ENCODE measurements at regions not wholly inside any gene's neighbourhood (a gene's known extent, or its start where the extent isn't known, plus 50 kb on each side); places are given as distances from the start of the nearest gene placed in this dataset.

DNA sequence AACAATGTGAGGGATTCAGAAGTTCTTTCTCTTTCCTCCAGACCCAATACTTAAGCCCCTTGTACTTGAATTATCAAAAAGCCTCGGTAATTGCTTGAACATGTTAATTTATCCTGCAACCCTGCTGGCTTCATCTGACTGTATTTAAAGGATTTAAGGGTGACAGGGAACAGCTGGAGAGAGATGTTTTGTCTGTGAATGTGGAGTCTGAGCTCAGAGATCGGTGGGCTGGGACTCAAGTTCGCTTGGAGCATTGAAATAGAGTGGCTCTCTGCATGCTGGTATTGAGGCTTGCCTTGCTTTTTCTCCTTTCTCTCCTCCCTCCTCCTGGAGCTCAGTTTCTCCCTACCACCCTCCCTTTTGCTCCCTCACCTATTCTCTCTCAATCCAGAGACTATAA, 73.6 kb downstream of the BOD1L2 start:
- no peak overlapping the region for H3K27ac Mint-ChIP-seq
- peaks cover 2% of the 10 kb centered on the region for H3K36me3 Mint-ChIP-seq (ENCODE audit: low read depth)
- H3K27me3 Mint-ChIP-seq = peaks cover 7% of the 10 kb centered on the region

DNA sequence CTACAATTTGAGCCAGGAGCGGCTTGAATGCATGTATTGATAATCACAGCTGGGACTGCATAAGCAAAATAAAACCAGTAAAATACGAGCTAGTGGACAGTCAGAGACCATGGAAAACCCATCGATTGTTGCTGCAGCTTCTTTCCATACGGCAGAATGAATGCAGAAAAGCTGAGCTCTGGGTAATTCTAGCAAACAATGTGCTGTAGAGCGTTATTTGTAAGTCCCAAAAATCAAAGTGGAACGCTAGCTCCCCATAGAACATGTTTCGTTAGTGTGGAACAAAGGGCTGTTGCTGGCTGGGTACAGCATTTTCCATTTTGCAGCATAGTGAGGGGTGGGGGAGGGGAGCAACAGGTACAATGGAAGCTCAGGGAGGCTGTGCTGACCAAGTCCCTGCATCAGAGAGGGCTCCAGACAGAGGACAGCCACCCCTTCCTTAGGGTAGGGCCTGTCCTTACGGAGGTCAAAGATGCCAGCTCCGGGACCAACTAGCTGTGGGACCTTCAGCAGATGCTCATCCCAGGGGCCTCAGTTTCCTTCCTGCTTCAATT, 74.1 kb downstream of the BOD1L2 start:
- ATAC-seq (no peak), DNase-seq (no peak)
- Mint-ChIP-seq H3K36me3 (ENCODE audit: low read depth) (peaks cover 2% of the 10 kb centered on the region), H3K4me1 (no peaks in the 10 kb centered on the region), H3K27me3 (peaks cover 7% of the 10 kb centered on the region), H3K4me3 (no peak overlapping the region), H3K27ac (no peak overlapping the region)
- H3K9me3 ChIP-seq (ENCODE audit: control insufficient read depth, low read length, poor library complexity, severe bottlenecking) = no peaks in the 10 kb centered on the region

More for the DNA sequence above, 73.6 kb downstream of the BOD1L2 start:
- ATAC-seq (no peak), DNase-seq (no peak)
- H3K9me3 ChIP-seq (ENCODE audit: control insufficient read depth, low read length, poor library complexity, severe bottlenecking) = no peaks in the 10 kb centered on the region
- no peak overlapping the region for H3K4me3 Mint-ChIP-seq
- no peaks in the 10 kb centered on the region for H3K4me1 Mint-ChIP-seq

DNA sequence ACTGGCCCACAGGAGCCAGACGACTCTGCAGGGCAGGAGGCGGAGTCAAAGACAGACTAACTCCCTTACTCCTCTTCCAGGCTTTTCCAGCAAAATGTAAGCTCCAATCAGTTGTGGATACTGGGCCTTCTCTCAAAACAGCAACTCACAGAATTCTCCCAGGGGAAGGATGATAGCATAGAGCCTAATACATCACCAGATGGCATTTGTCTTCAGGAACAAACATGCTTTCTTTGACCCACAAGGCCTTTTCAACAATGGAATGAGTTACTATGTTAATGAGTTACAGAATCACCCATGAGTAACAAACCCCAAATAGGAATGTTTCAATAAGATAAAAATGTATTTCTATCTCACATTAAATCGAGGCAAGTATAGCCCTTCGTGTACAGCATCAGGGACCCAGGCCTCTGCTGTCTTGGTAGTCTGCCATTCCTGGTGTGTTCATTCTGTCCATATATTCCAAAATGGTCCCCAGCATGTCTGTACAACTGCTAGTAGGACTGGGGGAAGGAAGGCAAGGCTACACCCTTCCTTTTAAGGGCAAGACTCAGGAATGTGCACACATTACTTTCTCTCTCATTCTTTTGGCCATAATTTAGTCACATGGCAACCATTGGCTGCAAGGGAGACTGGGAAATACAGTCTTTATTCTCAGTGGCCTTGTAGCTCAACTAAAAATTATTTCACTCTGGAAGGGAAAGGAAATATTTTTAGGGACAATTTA, 76.4 kb downstream of the BOD1L2 start:
- H3K9me3 ChIP-seq (ENCODE audit: control insufficient read depth, low read length, poor library complexity, severe bottlenecking) = no peaks in the 10 kb centered on the region
- H3K27me3 Mint-ChIP-seq = peaks cover 7% of the 10 kb centered on the region
- DNase-seq (no peak), ATAC-seq (no peak)
- no peak overlapping the region for H3K4me3 Mint-ChIP-seq
- H3K27ac Mint-ChIP-seq = no peak overlapping the region
- H3K4me1 Mint-ChIP-seq = no peaks in the 10 kb centered on the region
- peaks cover 2% of the 10 kb centered on the region for H3K36me3 Mint-ChIP-seq (ENCODE audit: low read depth)

DNA sequence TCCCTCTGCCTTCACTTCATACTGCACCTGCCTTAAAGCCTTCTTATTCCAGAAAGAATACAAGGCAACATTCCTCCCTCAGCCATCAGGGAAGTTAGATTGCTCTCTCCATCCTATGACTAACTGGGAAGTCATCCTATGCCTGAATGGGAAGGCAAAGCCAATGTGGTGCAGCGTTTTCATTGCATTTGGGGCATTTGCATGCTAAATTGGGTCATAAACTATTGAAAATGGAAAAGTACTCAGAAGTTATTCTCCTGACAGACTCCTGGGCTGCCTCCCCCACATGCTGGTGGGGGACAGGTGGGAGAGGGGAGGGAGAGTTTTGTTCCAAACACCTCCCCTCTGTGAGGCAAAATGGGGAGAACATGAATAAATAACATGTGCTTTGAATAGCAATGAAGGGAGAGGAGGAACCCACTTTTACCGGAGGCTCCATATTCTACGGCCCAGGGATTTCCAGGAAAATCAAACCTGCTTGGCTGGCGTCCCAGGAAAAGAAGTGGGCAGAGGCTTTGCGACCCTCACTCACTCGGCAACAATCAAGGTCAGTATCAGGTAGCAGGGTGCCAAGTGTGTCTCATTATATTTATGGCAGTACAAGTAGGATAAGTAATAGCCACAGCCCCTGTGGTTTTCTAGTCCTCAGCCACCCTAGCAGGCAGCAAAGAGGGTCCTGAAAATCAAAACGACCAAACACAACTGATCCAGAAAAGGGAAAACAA, 84.1 kb downstream of the BOD1L2 start:
- no peaks in the 10 kb centered on the region for H3K36me3 Mint-ChIP-seq (ENCODE audit: low read depth)
- no peak overlapping the region for H3K27ac Mint-ChIP-seq
- no peaks in the 10 kb centered on the region for H3K4me1 Mint-ChIP-seq
- ATAC-seq (no peak), DNase-seq (no peak)
- H3K4me3 Mint-ChIP-seq = no peak overlapping the region
- H3K27me3 Mint-ChIP-seq = no peaks in the 10 kb centered on the region
- no peaks in the 10 kb centered on the region for H3K9me3 ChIP-seq (ENCODE audit: control insufficient read depth, low read length, poor library complexity, severe bottlenecking)

DNA sequence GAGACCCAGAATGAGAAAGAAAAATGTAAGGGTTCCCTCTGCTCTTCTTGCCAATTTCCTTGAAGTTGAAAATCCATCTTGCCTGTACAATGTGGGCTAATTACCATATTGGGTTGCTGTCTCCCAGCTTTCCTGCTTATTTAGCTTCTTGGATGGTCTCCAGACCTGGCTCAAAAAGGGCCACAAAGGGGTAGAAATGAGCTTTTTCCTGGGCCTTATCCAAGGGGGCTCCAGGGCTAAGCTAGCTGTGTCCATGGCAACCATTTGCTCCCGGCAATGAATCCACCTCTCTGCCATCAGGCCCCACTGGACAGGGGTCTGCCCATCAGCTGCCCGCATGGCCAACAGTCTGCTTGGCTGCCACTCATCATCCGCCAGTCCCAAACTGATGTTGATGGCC, 85.0 kb downstream of the BOD1L2 start:
- H3K4me1 Mint-ChIP-seq = no peaks in the 10 kb centered on the region
- no peaks in the 10 kb centered on the region for H3K27me3 Mint-ChIP-seq
- H3K4me3 Mint-ChIP-seq = no peak overlapping the region
- ATAC-seq = no peak
- no peak overlapping the region for H3K27ac Mint-ChIP-seq
- H3K36me3 Mint-ChIP-seq (ENCODE audit: low read depth) = no peaks in the 10 kb centered on the region
- no peaks in the 10 kb centered on the region for H3K9me3 ChIP-seq (ENCODE audit: control insufficient read depth, low read length, poor library complexity, severe bottlenecking)
- DNase-seq = no peak

DNA sequence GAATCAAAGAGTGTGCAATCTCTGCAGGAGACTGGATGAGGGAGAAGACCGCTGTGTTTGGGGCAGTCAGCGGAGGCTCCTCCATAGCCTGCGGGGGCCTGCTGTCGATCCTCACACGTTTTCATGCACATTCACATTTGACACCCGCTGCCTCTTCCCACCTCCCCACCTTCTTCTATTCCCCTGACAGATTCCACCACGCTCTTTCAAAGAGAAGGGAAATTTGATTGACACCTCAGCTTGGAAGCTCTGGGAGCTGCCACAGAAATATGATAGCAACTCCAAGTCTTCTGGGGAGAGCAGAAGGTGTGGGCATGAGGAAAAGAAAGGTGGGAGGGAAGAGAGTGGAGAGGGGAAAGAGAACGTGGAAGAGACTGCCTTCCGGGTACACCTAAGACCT, 87.5 kb downstream of the BOD1L2 start:
- H3K4me1 Mint-ChIP-seq = no peaks in the 10 kb centered on the region
- no peaks in the 10 kb centered on the region for H3K9me3 ChIP-seq (ENCODE audit: control insufficient read depth, low read length, poor library complexity, severe bottlenecking)
- no peak for DNase-seq
- H3K27me3 Mint-ChIP-seq = no peaks in the 10 kb centered on the region
- H3K27ac Mint-ChIP-seq = no peak overlapping the region
- no peak for ATAC-seq
- no peak overlapping the region for H3K4me3 Mint-ChIP-seq
- no peaks in the 10 kb centered on the region for H3K36me3 Mint-ChIP-seq (ENCODE audit: low read depth)

DNA sequence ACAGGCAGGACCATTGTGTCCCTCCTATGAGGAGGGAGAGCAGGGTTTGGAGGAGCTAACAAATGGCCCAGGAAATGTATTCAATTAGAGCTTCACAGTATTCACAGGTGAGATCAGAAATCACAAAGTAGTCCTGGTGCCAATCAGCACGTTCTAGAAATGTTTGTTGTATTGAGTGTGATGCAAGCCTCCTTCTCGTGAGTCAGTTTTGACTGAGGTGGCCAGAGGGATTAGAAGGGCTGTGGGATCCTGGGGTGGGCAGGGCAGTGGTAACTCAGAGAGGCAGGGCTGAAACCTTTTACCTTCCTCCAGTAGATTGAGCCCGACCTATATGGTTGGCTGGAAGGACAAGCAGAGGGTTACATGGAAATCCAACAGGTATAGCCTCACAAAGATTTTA, 95.0 kb downstream of the BOD1L2 start:
- no peaks in the 10 kb centered on the region for H3K4me1 Mint-ChIP-seq
- H3K4me3 Mint-ChIP-seq = no peak overlapping the region
- DNase-seq = no peak
- H3K27ac Mint-ChIP-seq = no peak overlapping the region
- no peaks in the 10 kb centered on the region for H3K9me3 ChIP-seq (ENCODE audit: control insufficient read depth, low read length, poor library complexity, severe bottlenecking)
- ATAC-seq = no peak
- H3K27me3 Mint-ChIP-seq = no peaks in the 10 kb centered on the region
- H3K36me3 Mint-ChIP-seq (ENCODE audit: low read depth) = no peaks in the 10 kb centered on the region

DNA sequence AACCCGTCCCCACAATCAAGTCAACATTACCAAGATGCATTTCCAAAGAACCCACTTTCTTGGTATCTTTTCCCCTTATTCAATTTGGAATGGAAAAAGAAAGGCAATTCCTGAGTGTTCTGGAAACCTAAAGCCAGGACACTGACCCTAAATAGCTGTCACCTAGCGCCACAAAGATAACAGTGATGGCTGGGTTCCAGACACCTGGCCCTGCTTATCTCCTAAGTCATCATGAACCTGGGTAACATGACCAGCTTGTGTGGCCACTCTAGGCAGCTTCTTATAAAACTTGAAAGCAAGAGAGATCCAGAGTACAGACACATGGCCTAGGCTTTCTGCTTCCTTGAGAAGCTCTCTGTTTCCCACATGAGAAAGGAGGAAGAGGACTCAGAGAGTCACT, 95.4 kb downstream of the BOD1L2 start:
- H3K4me3 Mint-ChIP-seq = no peak overlapping the region
- H3K4me1 Mint-ChIP-seq = no peaks in the 10 kb centered on the region
- no peaks in the 10 kb centered on the region for H3K9me3 ChIP-seq (ENCODE audit: control insufficient read depth, low read length, poor library complexity, severe bottlenecking)
- DNase-seq = no peak
- H3K27ac Mint-ChIP-seq = no peak overlapping the region
- H3K36me3 Mint-ChIP-seq (ENCODE audit: low read depth) = no peaks in the 10 kb centered on the region
- no peaks in the 10 kb centered on the region for H3K27me3 Mint-ChIP-seq
- no peak for ATAC-seq

DNA sequence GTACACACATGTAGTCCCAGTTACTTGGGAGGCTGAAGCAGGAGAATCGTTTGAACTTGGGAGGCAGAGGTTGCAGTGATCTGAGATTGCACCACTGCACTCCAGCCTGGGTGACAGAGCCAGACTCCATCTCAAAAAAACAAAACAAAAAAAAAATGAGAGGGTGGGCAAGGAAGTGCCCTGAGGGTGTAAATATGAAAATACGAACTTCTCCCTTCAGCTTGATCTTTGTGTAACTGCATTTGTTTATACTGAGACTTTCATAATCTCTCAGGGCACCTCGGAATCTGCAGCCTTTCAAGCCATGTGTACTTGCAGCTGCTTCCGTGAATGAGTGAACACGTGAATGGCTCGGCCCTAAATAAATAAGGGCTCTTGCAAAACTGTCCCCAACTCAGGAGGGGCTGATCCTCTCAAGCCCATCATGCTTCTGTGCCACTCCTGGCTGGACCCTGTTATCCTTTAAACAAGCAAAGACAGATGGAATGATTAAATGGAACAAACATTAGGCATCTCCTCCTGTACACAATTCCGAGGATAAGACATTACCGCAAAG, 96.8 kb downstream of the BOD1L2 start:
- no peaks in the 10 kb centered on the region for H3K27me3 Mint-ChIP-seq
- DNase-seq (no peak), ATAC-seq (no peak)
- H3K27ac Mint-ChIP-seq = no peak overlapping the region
- no peaks in the 10 kb centered on the region for H3K4me1 Mint-ChIP-seq
- no peaks in the 10 kb centered on the region for H3K36me3 Mint-ChIP-seq (ENCODE audit: low read depth)
- H3K9me3 ChIP-seq (ENCODE audit: control insufficient read depth, low read length, poor library complexity, severe bottlenecking) = no peaks in the 10 kb centered on the region
- no peak overlapping the region for H3K4me3 Mint-ChIP-seq

DNA sequence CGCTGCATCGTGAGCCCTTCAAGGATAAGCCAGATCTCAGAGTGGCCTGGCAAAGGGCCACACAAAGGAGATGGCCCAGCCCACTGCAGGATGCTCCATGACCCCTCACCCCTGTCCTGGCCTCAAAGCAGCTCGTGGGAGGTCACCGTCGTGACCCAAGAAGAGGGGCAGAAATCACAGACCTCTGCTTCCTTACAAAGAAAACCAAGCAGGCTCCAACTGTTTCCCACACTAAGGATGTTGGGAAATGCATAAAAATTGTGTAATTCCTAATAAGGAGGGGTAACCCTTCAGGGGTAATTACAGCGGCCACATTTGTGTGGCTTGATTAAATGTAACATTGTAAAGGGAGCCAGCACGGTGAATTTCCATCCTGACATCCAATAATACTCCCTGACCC, 102.3 kb downstream of the BOD1L2 start:
- ATAC-seq (no peak), DNase-seq (no peak)
- no peaks in the 10 kb centered on the region for H3K4me1 Mint-ChIP-seq
- no peaks in the 10 kb centered on the region for H3K36me3 Mint-ChIP-seq (ENCODE audit: low read depth)
- no peak overlapping the region for H3K4me3 Mint-ChIP-seq
- no peak overlapping the region for H3K27ac Mint-ChIP-seq
- H3K27me3 Mint-ChIP-seq = no peaks in the 10 kb centered on the region
- H3K9me3 ChIP-seq (ENCODE audit: control insufficient read depth, low read length, poor library complexity, severe bottlenecking) = no peaks in the 10 kb centered on the region

DNA sequence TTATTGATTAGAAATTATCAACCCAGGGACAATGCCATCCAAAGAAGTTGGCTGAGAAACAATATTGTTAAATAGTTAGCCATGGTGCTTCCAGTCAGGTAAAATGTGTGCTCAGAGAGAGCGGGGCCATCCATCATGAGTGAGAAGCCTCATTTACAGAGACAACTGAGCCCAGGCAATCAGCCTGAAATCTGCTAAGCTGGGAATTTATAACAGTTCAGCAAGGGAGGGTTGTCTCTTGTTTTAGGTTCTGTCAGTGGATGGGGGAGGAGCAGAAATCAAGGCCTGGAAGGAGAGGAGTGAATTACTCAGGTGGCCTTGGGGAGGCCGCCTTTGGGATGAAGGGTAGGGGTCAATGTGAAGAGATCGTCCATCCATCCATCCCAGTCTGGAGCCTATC, 102.5 kb upstream of the ST8SIA3 start:
- Mint-ChIP-seq H3K36me3 (ENCODE audit: low read depth) (no peaks in the 10 kb centered on the region), H3K4me3 (no peak overlapping the region), H3K27ac (no peak overlapping the region), H3K4me1 (no peaks in the 10 kb centered on the region), H3K27me3 (no peaks in the 10 kb centered on the region)
- DNase-seq (no peak), ATAC-seq (no peak)
- no peaks in the 10 kb centered on the region for H3K9me3 ChIP-seq (ENCODE audit: control insufficient read depth, low read length, poor library complexity, severe bottlenecking)

DNA sequence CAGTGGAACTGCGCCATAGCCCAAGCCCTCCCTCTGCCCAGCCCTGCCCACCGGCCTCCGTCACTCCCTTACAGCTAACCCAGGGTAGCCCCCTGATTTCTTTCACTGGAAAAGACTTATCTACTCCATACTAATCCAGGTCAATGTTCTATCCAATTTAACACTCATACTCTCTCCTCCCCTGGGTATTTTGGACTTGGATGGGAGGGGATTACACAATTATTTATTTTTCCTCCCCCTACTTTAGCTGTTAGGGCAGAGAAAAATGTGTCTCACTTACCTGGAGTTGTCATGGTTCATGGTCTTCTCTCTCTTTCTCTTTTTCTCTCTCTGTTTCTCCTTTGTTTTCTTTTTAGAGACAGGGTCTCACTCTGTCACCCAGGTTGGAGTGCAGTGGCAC, 100.6 kb upstream of the ST8SIA3 start:
- H3K4me3 Mint-ChIP-seq = no peak overlapping the region
- ATAC-seq = no peak
- H3K27me3 Mint-ChIP-seq = no peaks in the 10 kb centered on the region
- no peak overlapping the region for H3K27ac Mint-ChIP-seq
- no peaks in the 10 kb centered on the region for H3K4me1 Mint-ChIP-seq
- no peaks in the 10 kb centered on the region for H3K36me3 Mint-ChIP-seq (ENCODE audit: low read depth)
- no peaks in the 10 kb centered on the region for H3K9me3 ChIP-seq (ENCODE audit: control insufficient read depth, low read length, poor library complexity, severe bottlenecking)
- DNase-seq = no peak

DNA sequence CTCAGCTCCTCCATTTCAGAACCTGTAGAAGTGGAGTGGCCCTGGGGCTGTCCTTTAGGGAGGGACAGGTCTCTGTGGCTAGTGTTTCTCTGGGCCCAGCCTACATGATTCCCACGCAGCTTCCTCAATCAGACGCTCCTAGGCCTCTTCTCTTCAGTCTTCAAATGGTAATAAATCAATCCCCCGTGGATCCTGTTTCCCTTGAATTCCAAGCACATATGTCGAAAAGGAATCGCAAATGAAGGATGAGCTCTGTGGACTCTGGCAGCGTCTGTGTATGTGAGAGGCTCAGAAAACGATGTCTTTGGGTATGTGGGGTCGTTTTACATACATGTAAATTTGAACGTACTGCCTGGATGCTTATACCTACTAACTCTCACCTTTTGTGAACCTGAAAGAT, 98.5 kb upstream of the ST8SIA3 start:
- Mint-ChIP-seq H3K27ac (no peak overlapping the region), H3K36me3 (ENCODE audit: low read depth) (no peaks in the 10 kb centered on the region), H3K4me3 (no peak overlapping the region), H3K4me1 (no peaks in the 10 kb centered on the region), H3K27me3 (no peaks in the 10 kb centered on the region)
- no peak for ATAC-seq
- no peaks in the 10 kb centered on the region for H3K9me3 ChIP-seq (ENCODE audit: control insufficient read depth, low read length, poor library complexity, severe bottlenecking)
- no peak for DNase-seq
